ENCODE measurements at regions not wholly inside any gene's neighbourhood (a gene's known extent, or its start where the extent isn't known, plus 50 kb on each side); places are given as distances from the start of the nearest gene placed in this dataset.

GRCh38 chr11:109735128-109735527, 313.1 kb downstream of the C11orf87 start (continued):
- TF ChIP-seq POU6F1 (CRISPR knock-in tag; IDR thresholded peaks at IDR 0.05; ENCODE audit: borderline replicate concordance, low read depth), result no peak
- no peak for TF ChIP-seq PPARA (CRISPR knock-in tag; IDR thresholded peaks at IDR 0.05; ENCODE audit: borderline replicate concordance)
- no peak for TF ChIP-seq SNAI2 (CRISPR knock-in tag; IDR thresholded peaks at IDR 0.05)
- no peak for TF ChIP-seq TSHZ2 (CRISPR knock-in tag; IDR thresholded peaks at IDR 0.05)
- no peak for TF ChIP-seq ZNF8 (CRISPR knock-in tag; IDR thresholded peaks at IDR 0.05)

- ATAC-seq, result no peak
- TF ChIP-seq TOX (CRISPR knock-in tag; IDR thresholded peaks at IDR 0.05; ENCODE audit: borderline replicate concordance) (no peak), GLIS3 (CRISPR knock-in tag; IDR thresholded peaks at IDR 0.05) (no peak), ZNF565 (CRISPR knock-in tag; conservative IDR thresholded peaks at IDR 0.05; ENCODE audit: low read depth) (no peak)
Measured at GRCh38 chr11:109739379-109739778, 317.4 kb downstream of the C11orf87 start.

DNA sequence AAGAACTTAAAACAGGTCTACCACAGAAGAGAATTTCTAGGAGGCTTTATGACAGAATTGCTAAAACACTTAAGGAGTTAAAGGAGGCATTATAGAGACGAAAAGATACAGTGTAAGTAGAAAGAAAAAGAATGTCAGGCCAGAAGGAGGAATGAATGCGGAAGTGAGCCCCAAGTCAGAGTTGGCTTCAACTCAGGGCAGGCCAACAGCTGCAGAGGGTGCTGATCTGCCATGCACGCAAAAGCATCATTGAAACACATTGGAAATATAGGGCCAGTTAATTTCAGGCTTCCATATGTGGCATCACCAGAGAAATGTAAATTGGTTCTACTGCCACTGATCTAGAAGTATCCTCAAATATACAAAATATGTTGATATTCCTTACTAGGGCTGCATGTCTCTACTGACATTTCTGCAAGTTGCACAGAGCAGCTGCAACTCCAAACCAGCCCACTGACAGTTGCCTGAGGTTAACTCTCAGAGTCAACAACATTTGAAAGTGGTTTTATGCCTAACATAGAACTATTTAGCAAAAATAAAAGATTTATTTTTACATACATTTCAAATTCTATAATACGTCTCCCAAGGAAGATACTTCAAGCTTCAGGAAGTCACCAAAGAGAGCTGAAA, 324.1 kb downstream of the C11orf87 start:
- TF ChIP-seq, protein P1, sequence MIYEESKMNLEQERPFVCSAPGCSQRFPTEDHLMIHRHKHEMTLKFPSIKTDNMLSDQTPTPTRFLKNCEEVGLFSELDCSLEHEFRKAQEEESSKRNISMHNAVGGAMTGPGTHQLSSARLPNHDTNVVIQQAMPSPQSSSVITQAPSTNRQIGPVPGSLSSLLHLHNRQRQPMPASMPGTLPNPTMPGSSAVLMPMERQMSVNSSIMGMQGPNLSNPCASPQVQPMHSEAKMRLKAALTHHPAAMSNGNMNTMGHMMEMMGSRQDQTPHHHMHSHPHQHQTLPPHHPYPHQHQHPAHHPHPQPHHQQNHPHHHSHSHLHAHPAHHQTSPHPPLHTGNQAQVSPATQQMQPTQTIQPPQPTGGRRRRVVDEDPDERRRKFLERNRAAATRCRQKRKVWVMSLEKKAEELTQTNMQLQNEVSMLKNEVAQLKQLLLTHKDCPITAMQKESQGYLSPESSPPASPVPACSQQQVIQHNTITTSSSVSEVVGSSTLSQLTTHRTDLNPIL (CRISPR knock-in tag; IDR thresholded peaks at IDR 0.05; ENCODE audit: low read depth), result no peak
- no peak for TF ChIP-seq BACH2 (CRISPR knock-in tag; IDR thresholded peaks at IDR 0.05; ENCODE audit: borderline replicate concordance)
- no peak for TF ChIP-seq OSR1 (CRISPR knock-in tag; IDR thresholded peaks at IDR 0.05)
- no peak for TF ChIP-seq ISL1 (CRISPR knock-in tag; IDR thresholded peaks at IDR 0.05)
- no peak for TF ChIP-seq ZNF565 (CRISPR knock-in tag; conservative IDR thresholded peaks at IDR 0.05; ENCODE audit: low read depth)
- TF ChIP-seq ARNTL (CRISPR knock-in tag; IDR thresholded peaks at IDR 0.05; ENCODE audit: borderline replicate concordance, low read depth), result no peak
- TF ChIP-seq PATZ1 (CRISPR knock-in tag; IDR thresholded peaks at IDR 0.05; ENCODE audit: borderline replicate concordance), result no peak
- TF ChIP-seq TOX (CRISPR knock-in tag; IDR thresholded peaks at IDR 0.05; ENCODE audit: borderline replicate concordance), result no peak
- no peak for ATAC-seq

GRCh38 chr11:109747839-109748238, 325.8 kb downstream of the C11orf87 start:
- ATAC-seq, result no peak
- no peak for TF ChIP-seq ZFP3 (CRISPR knock-in tag; IDR thresholded peaks at IDR 0.05)
- no peak for TF ChIP-seq PPARA (CRISPR knock-in tag; IDR thresholded peaks at IDR 0.05; ENCODE audit: borderline replicate concordance)
- no peak for TF ChIP-seq POU6F1 (CRISPR knock-in tag; IDR thresholded peaks at IDR 0.05; ENCODE audit: borderline replicate concordance, low read depth)
- no peak for TF ChIP-seq TSHZ2 (CRISPR knock-in tag; IDR thresholded peaks at IDR 0.05)
- no peak for TF ChIP-seq ZFP30 (CRISPR knock-in tag; IDR thresholded peaks at IDR 0.05)
- TF ChIP-seq, protein P1 (CRISPR knock-in tag; IDR thresholded peaks at IDR 0.05; ENCODE audit: low read depth), result no peak
- no peak for TF ChIP-seq SNAI2 (CRISPR knock-in tag; IDR thresholded peaks at IDR 0.05)
- no peak for TF ChIP-seq ZC3H10 (CRISPR knock-in tag; IDR thresholded peaks at IDR 0.05)
- TF ChIP-seq ZNF8 (CRISPR knock-in tag; IDR thresholded peaks at IDR 0.05), result no peak

Measured in SK-N-SH treated with all-trans-retinoic acid at 6 μM for 48 hours (cell line).